HG02623 (cell line): ENCODE measurements at regions not wholly inside any gene's neighbourhood (a gene's known extent, or its start where the extent isn't known, plus 50 kb on each side); places are given as distances from the start of the nearest gene placed in this dataset.
"Not testable (repeated sequence)": the region's sequence is repeated elsewhere in the genome, so short reads cannot be mapped to it uniquely, and the experiment has no call there.

ENCODE experiments used
- ATAC-seq: cut with Tn5 transposase; IDR thresholded peaks from one replicate; pipeline ENCODE4 v1.9.1; 2021; ENCODE audit warnings: moderate library complexity; ENCODE audit not compliant: unreplicated experiment

DNA sequence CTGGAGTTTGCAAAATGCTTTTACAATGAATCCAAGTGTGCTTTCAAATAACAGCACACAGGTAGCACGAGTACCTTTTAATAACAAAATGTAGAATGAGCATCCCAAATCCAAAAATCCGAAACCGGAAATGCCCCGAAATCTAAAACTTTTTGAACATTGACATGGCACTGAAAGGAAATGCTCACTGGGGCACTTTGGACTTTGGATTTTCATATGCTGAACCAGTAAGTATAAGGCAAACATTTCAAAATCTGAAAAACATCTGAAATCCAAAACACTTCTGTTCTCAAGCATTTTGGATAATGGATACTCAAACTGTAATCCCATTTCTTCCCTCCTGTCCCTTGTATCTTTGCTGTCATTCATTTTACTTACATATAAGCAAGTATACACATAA is 50.1 kb downstream of the GCNT4 start:
- no peak for ATAC-seq

DNA sequence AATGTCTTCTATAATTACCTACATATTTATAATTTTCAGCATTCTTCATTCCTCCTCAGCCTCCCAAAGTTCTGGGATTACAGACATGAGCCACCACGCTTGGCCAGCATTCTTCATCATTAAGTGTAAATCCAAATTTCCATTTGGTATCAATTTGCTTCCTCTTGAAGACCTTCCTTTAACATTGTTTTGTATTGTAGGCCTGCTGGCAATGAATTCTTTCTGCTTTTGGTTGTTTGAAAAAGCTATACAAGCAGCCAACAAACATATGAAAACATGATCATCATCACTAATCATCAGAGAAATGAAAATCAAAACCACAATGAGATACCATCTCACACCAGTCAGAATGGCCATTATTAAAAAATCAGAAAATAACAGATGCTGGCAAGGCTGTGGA is 56.4 kb downstream of the GCNT4 start:
- no peak for ATAC-seq

DNA sequence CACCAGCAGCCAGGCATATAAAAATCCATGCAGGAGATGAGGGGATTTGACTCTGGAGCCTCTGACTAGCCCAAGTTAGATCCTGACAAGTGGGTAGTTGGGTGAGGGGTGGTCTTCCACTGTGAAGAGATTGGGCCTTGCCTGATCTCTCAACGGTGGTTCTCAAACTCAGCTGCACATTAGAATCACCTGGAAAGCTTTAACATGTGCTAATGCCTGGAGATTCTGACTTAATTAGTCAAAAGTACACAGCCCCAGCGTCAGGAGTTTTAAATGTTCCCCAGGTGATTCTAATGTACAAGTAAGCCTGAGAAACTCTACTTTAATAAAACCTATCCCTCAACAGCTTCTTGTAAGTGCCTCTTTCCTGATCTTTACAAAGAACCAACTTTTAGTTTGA is 57.5 kb downstream of the GCNT4 start:
- ATAC-seq: no peak

DNA sequence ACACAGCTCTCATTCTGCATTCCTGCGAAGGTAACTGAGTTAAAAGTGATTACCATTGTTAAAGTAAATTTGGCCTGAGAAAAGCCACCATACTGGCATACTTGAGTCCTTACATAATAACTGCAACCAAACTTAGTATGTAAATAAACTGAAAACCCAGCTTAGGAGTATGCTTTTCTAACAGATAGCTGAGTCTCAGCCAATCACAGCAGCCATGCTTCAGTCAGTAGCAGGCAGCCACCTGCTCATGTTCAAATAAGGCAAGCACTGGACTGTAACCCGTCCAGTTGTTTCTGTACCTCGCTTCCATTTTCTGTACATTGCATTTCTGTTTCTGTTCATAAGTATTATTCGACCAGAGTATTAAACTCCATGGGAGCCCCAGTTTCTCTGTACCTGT is 58.6 kb downstream of the GCNT4 start:
- ATAC-seq: no peak

DNA sequence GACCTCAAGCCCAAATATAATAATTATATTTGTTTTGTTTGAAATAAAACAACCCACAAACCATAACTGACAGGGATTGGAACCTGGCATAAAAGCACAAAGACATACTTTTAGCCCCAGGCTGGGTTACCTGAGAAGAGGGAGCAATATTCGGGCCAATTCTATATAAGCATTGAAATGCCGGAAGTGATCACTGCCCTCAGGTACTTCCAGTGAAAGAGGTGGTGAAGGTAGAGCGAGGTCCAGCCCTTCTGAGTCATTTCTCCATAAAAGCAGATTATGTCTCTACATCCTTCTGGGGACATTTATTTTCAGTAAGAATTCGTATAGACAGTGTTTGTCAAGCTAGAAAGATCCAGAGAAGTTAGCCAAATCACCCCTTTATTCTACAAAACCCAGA is 59.6 kb downstream of the GCNT4 start:
- ATAC-seq: no peak

DNA sequence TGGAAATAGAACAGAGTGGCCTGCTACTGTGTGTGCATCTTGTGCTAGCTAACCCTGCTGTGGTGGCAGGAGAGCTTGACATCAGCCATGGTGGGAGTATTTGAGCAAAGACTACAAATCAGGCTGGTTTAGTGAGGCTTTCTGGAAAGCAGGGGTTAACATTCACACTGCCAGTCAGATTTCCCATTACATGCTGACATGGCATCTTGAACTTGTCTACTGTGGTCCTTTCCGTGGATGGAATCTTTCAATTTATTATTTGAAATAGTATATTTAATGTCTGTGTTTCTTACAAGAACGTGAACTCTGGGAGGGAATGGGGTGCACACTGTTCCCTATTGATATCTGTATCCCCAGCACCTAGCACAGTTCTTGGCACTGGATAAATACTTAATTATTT is 60.8 kb downstream of the GCNT4 start:
- no peak for ATAC-seq

DNA sequence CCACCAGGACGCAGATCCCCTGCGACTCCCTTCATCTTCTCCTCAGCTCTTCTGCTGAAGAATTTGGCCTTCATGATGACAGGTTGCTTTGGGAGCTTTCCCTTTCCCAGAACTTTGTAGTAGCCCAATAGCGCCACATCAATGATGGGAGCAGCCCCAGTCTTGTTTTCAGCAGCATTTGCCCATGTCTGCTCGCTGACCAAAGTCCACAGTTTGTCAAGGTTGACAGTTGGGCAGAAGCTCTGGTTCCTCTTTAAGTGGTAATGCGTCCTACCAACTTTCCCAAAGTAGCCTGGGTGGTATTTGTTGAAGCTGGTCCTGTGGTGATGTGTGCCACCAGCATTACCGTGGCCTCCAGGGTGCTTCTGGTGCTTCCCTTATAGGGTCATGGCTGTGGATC is 62.2 kb downstream of the GCNT4 start:
- no peak for ATAC-seq

DNA sequence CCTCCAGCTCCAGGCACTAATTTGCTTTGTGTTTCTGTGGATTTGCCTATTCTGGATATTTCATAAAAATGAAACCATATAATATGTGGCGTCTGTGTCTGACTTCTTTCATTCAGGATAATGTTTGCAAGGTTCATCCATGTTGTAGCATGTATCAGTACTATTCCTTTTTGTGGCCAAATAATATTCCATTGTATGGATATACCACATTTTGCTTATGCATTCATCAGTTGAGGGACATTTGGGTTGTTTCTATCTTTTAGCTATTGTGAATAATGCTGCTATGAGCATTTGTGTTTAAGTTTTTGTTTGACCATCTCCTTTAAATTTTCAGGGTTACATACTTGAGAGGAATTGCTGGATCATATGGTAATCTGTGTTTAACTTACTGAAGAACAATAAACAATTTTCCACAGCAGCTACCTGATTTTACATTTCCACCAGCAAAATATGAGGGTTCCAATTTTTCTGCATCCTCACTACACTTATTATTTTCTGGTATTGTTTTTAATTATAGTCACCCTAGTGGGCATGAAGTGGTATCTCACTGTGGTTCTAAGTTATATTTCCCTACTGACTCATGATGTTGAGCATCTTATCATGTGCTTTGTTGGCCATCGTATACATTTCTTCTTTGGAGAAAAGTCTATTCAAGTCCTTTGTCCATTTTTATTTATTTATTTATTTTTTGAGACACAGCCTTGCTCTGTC is 63.9 kb downstream of the GCNT4 start:
- ATAC-seq: no peak

DNA sequence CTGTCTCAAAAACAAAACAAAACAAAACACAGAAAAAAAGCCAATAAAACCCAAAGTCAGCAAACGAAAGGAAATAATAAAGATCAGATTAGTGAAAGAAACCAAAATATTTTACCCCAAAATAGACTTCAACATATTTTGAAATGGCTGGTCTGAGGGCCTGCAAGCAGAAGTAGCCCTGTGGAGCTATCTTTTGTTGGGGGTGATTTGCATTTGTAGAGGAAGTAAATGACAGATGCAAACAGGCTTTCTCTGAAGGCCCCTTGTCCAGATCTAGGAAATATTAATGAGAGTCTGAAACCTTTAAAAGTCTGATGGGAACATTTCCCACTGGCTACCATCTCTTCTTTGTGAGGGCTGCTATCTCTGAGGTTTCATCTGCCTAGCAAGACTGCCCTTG is 74.0 kb downstream of the GCNT4 start:
- no peak for ATAC-seq

DNA sequence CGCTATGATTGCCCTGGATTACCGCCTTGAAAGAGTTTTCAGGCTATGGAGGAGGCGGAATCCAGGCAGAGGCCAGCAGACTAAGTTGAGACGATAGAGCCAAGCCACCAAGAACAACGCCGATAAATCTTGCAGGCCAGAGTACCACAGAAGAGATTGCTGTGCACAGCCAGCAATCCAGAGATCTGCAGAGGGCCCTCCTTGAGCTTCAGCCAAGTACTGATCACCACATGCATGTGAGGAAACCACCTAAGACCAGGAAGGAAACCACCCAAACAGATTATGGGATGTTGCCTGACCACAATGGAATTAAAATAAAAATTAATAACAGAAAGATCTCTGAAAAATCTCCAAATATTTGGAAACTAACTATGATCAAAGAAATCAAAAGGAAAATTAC is 74.9 kb downstream of the GCNT4 start:
- ATAC-seq: no peak

DNA sequence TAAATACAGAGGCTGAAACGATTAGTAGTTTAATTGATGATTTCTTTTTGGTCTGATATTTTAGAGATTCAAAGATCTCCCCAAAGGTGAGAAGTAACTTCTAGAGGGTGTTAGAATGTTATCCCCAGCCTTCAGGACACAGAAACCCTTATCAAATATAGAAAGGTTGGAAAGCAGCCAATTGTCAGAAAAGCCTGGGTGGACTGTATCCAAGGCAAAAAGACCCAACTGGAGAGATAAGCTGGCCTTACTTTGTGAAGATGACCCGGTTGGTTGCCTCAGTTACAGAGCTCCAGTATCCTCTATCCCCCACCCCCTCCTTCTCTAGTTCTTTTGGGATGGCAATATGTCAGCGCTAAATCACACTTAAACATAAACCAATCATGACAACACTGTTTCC is 75.7 kb downstream of the GCNT4 start:
- no peak for ATAC-seq

DNA sequence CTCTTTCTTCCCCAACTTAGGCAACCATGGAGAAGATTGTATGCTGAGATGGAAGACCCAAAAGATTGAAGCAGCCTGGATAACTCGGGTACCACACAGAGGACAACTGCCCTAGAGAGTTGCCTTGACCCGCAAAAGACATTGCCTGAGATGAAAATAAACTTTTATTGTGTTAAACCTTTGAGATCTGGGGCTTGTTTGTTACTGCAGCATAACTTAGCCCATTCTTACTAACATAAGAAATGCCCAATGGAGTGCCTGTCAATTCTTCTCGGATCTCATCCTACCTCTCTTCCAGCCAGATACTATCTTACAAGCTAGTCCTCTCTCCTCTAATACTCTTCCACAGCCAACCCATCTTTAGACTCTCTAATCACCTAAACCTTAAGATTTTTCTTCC is 76.8 kb downstream of the GCNT4 start:
- no peak for ATAC-seq

DNA sequence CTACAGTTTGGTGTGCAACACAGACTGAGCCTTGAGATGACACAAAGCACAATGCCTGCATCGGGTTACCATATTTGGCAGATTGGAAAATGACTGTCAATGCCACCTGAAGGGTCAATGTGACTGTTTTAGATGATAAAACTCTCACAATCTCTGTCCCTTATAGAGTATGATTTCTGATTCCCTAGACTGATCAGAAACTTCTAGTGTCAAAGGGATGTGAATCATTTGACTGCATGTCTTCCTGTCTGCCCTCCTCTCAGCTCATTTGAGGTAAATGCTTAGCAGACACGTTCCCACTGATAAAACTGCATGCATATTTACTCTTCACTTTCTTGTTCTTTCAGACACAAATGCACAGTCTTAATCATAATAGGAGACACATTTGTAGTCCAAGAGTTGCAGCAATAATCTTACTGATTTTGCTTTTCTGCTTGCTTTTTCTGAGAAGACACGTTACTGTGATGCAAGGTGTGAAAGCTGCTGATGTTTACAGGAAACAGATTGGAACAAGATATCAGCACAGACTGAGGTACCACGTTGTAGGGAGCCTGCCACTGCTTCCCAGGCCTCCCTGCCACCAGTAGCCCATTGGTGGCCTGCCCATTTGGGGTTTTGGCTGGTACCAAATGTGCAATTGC is 77.8 kb downstream of the GCNT4 start:
- no peak for ATAC-seq

DNA sequence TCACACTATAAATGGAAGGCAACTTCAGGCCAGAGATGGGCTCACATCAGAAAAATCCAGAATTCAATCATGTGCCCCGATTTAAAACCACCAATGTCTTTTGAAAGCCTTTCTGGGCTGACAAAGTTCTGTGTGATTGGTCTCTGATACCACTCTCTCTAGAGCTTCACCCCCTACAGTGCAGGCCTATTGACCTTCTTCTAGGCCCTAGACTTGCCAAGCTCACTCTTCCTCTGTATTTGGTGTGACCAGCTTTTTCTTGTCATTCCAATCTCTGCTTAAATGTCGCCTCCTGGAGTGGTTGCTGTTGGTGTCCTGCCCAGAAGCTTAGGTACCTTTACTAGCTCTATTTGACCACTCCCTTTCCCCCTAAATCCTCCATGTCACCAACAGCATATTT is 78.7 kb downstream of the GCNT4 start:
- ATAC-seq: no peak

DNA sequence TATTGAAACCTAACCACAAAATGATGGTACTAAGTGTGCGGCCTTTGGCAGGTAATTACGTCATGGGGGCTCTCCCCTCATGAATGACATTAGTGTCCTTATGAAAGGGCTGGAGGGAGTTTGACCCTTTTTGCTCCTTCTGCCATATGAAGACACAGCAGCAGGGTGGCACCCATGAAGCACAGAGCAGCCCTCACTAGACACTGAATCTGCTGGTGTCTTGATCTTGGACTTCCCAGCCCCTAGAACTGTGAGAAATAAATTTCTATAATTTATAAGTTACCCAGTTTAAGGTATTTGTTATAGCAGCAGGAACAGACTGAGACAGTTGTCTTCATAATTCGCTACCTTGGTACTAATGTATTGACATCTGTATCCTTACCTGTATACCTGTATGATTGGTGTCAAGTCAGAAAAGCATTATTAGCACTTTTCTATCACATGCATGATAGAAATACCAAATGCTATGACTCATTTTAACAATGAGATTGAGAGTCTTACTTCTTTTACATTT is 80.4 kb downstream of the GCNT4 start:
- ATAC-seq: no peak

DNA sequence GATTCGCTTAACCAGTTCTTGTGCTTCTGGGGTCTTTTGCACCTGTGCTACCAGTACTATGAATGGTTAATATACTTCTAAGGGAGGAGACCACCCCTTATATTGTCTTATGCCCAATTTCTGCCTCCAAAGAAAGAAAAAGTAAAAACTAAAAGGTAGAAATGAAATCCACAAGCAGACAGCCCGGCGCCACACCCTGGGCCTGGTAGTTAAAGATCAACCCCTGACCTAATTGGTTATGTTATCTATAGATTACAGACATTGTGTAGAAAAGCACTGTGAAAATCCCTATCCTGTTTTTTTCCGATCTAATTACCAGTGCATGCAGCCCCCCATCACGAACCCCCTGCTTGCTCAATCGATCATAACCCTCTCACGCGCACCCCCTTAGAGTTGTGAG is 81.5 kb downstream of the GCNT4 start:
- not testable (repeated sequence) for ATAC-seq

DNA sequence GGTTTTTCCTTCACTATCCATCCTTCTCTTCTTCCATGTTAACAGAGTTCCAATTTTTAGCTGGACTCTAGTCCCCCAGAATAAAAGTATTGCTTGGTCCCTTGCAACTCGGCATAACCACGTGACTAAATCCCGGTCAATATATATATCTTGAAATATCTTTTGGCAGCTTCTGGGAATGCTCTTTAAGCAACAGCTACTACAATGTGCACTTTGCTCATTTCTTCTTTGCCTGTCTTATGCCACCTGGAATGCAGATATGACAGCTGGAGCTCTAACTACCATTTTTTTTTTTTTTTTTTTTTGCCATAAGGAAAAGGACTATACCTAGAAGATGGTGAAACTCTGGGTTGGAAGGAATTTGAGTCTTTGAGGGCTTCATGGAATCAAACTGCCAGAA is 82.6 kb downstream of the GCNT4 start:
- no peak for ATAC-seq

DNA sequence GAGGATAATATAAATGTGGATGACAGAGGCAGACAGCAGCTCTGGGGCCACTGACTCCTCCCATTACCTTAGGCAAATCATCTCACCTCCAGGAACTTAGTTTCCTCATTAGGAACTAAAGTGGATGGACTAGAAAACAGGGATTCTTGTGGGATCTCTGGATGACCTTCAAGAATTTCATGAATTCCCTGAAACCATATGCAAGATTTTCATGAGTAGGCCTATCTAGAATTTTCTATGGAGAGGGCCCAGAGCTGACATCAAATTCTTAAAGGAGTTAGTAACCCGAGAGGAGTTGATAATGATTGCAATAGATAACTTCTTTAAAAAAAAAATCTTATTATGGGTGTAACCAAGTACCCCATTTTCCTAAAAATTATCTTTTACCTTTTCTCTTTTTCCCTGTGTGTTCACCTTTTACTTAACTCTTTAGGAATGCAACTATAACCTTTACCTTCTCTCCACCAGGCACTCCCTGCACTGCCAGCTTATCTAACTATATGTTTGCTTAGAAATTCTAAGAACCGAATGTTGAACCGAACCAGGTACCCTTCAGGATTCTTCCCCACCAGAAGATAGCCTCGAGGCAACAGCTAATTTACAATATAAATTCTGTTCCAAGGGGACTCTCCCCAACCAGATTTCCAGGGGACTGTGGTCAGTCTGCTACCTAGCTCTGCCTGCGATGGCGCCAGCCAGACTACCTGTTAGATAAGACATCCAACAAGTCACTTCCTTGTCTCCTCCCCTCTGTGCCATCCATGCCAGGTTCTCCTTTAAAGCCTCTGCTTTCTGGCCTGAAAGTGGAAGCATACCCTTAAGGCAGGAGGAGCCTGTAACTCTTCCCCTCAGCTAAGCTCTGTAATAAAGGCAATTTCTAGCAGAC is 86.0 kb downstream of the GCNT4 start:
- ATAC-seq: no peak

DNA sequence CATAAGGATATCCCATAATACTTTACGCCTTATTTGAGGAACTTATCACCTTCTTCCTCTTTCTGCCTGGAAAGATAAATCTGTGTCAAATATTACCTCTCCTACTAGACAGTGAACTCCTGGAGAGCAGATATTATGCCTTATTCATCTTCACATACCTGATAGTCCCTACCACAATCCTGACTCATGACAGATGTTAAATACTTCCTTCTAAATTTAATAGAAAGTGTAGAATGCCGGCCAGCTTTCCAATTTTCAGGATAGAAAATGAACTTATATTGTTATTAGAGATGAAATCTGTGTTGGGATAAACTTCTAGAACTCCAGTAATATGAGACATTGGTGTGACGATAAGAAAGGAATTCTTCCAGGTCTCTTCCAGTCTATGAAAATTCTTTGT is 89.0 kb downstream of the GCNT4 start:
- no peak for ATAC-seq

DNA sequence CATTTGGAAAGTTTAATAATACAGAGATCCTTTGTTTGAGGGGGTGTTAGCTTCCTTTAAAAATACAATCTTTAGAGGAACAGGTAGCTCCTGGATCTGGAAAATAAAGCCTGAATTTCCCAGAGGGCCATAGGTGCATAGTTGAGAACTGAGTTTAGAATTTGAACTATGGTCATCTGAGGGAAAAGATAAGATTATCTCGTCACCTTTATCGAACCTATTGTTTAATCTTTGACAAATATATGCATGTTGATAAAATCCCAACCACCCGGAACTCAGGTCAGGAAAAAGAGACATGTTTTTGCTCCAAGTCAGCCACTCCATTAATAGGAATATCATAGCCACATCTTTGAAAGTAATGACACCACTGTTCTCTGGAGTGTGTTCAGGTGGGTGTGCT is 91.7 kb upstream of the FAM169A start:
- ATAC-seq: no peak

DNA sequence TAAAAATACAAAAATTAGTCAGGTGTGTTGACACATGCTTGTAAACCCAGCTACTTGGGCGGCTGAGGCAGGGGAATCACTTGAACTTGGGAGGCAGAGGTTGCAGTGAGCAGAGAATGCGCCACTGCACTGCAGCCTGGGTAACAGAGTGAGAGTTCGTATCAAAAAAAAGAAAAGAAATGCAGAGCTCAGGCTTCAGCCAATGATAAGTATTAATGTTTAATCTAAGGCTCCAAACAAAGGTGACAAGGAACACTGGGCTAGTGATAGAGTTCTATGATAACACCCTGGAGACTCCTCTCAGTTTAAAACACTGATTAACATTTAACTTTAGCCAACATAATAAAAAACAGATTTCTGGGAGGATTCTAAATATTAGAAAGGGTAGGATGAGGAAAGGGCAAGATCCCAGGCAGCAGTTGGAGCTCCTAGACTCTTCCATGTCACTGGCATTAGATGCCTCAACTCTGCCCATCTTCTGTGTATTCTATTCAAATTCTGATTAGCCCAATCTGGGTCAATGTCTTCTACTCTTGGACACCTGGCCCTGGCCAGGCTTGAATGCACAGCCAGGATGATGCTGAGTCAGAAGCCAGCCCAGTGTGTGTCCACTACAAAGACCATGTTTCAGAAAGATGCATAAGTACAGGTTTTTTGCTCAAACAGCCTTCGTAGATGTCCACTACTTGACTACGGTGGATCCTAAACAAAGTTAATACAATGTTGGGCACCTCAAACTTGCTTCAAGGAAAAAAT is 91.0 kb upstream of the FAM169A start:
- ATAC-seq: no peak
